HCT116 (cell line): ENCODE measurements at regions not wholly inside any gene's neighbourhood (a gene's known extent, or its start where the extent isn't known, plus 50 kb on each side); places are given as distances from the start of the nearest gene placed in this dataset.

ENCODE experiments used
- ATAC-seq: fragments of 200-7000 bp; cut with Tn5 transposase; 2 replicates; pipeline ENCODE4 v1.9.1; 2020; ENCODE audit warnings: mild to moderate bottlenecking, moderate library complexity
- BruUV-seq: library from RNA; stranded (reverse); fragments of 400-500 nt; replicated peaks from 2 replicates; lab custom pipeline; 2021; lab: Mats Ljungman, UMichigan
- CTCF ChIA-PET: fragments of 300-600 bp; sonication (Branson Sonifier 250); formaldehyde crosslinking; loops from one replicate; lab custom pipeline; 2021; ENCODE audit warnings: antibody characterized with exemption; lab: Charles Lee
- POLR2A ChIA-PET: fragments of 300-600, 350-600 bp; sonication (Branson Sonifier 250); formaldehyde crosslinking; loops from one replicate; lab custom pipeline; 2021; ENCODE audit warnings: antibody characterized with exemption; lab: Charles Lee
- RAD21 ChIA-PET, 2 experiments: fragments of 300-600 bp; sonication (Branson Sonifier 250); formaldehyde crosslinking; loops; one replicate each; lab custom pipeline; 2023; ENCODE audit warnings: low total read pairs in 2 of 2; ENCODE audit not compliant: uncharacterized antibody in 2 of 2, unreplicated experiment in 2 of 2, low non-redundant PET in 1 of 2; lab: Charles Lee
- DNase-seq: peaks from one replicate; pipeline ENCODE4 v3.0.0-alpha.2; 2010; ENCODE audit warnings: low read depth, low spot score
- H2AFZ ChIP-seq: fragments of 200-600 bp; shearing (Covaris generic), sonication (generic); 2 replicates; pipeline ENCODE4 v1.6.1; 2017; ENCODE audit warnings: low read depth, mixed run types, mixed read lengths, antibody characterized with exemption, low read length; ENCODE audit not compliant: poor library complexity, severe bottlenecking
- H3K27ac ChIP-seq: 2 replicates; pipeline ENCODE4 v1.5.1; 2012; ENCODE audit warnings: low read depth, low read length
- H3K27me3 ChIP-seq: fragments of 200-600 bp; sonication (generic); 2 replicates; pipeline ENCODE4 v1.6.1; 2016; ENCODE audit warnings: mixed run types, low read length, mixed read lengths; ENCODE audit not compliant: insufficient read depth
- H3K36me3 ChIP-seq, 2 experiments: fragments of 200-500 bp in 1 of 2; fragments of 200-600 bp in 1 of 2; sonication (Bioruptor generic) in 1 of 2; sonication (generic) in 1 of 2; 2 replicates each; pipeline versions ENCODE4 v1.5.1 to v1.6.1; 2014 to 2016; ENCODE audit warnings: low read length in 2 of 2, inconsistent platforms in 1 of 2, mixed read lengths in 1 of 2, mixed run types in 1 of 2; ENCODE audit not compliant: insufficient read depth in 2 of 2, control insufficient read depth in 1 of 2
- H3K4me1 ChIP-seq, 2 experiments: fragments of 200-600 bp in 1 of 2; sonication (generic) in 1 of 2; 2 replicates each; pipeline versions ENCODE4 v1.5.1 to v1.6.1; 2012 to 2017; ENCODE audit warnings: low read length in 2 of 2, inconsistent platforms in 1 of 2, mild to moderate bottlenecking in 1 of 2, mixed read lengths in 1 of 2, mixed run types in 1 of 2, moderate library complexity in 1 of 2; ENCODE audit not compliant: insufficient read depth in 2 of 2, control insufficient read depth in 1 of 2
- H3K4me2 ChIP-seq: fragments of 200-600 bp; sonication (generic); 2 replicates; pipeline ENCODE4 v1.6.1; 2017; ENCODE audit warnings: mixed run types, low read length, mixed read lengths
- H3K4me3 ChIP-seq, 2 experiments: fragments of 200-600 bp in 1 of 2; sonication (generic) in 1 of 2; replicated peaks in 1 of 2; 2 replicates each; pipeline ENCODE4 v1.5.1; 2011 to 2016; ENCODE audit warnings: low read length in 2 of 2, control low read depth in 1 of 2, low read depth in 1 of 2, mild to moderate bottlenecking in 1 of 2, mixed read lengths in 1 of 2, mixed run types in 1 of 2
- H3K79me2 ChIP-seq: fragments of 200-600 bp; sonication (generic); 2 replicates; pipeline ENCODE4 v1.6.1; 2017; ENCODE audit warnings: mild to moderate bottlenecking, mixed run types, low read length, moderate library complexity, mixed read lengths; ENCODE audit not compliant: insufficient read depth
- H3K9ac ChIP-seq: fragments of 200-600 bp; sonication (generic); 2 replicates; pipeline ENCODE4 v1.6.1; 2016; ENCODE audit warnings: low read length, mixed read lengths
- H3K9me2 ChIP-seq: fragments of 200-600 bp; sonication (generic), shearing (Covaris generic); 2 replicates; pipeline ENCODE4 v1.6.1; 2017; ENCODE audit warnings: mixed run types, mild to moderate bottlenecking, moderate library complexity; ENCODE audit not compliant: insufficient read depth
- H3K9me3 ChIP-seq, 2 experiments: fragments of 200-500 bp in 1 of 2; fragments of 200-600 bp in 1 of 2; sonication (Bioruptor generic) in 1 of 2; sonication (generic) in 1 of 2; 2 replicates each; pipeline ENCODE4 v1.6.1; 2014 to 2017; ENCODE audit warnings: low read length in 2 of 2, mixed read lengths in 2 of 2, inconsistent platforms in 1 of 2, low read depth in 1 of 2, mild to moderate bottlenecking in 1 of 2, mixed run types in 1 of 2, moderate library complexity in 1 of 2; ENCODE audit not compliant: control insufficient read depth in 1 of 2, insufficient read depth in 1 of 2
- H4K20me1 ChIP-seq: fragments of 200-600 bp; sonication (generic), shearing (Covaris generic); 2 replicates; pipeline ENCODE4 v1.6.1; 2017; ENCODE audit warnings: mixed run types, mild to moderate bottlenecking, moderate library complexity; ENCODE audit not compliant: insufficient read depth
- CBX3 ChIP-seq: IDR thresholded peaks from 2 replicates; pipeline ENCODE4 v1.6.1; 2012; ENCODE audit warnings: low read depth
- CEBPB ChIP-seq: IDR thresholded peaks from 2 replicates; pipeline ENCODE4 v1.6.1; 2012; ENCODE audit warnings: low read depth
- EGR1 ChIP-seq: IDR thresholded peaks from 2 replicates; pipeline ENCODE4 v1.6.1; 2012; ENCODE audit warnings: low read depth
- ELF1 ChIP-seq: IDR thresholded peaks from 2 replicates; pipeline ENCODE4 v1.6.1; 2012; ENCODE audit warnings: low read depth, borderline replicate concordance
- EZH2 ChIP-seq: fragments of 200-600 bp; sonication (generic); IDR thresholded peaks from 2 replicates; pipeline ENCODE4 v1.6.1; 2017; ENCODE audit warnings: antibody characterized with exemption, mixed run types
- FOSL1 ChIP-seq: IDR thresholded peaks from 2 replicates; pipeline ENCODE4 v1.6.1; 2012; ENCODE audit warnings: low read depth
- JUND ChIP-seq: IDR thresholded peaks from 2 replicates; pipeline ENCODE4 v1.6.1; 2012
- MAX ChIP-seq: IDR thresholded peaks from 2 replicates; pipeline ENCODE4 v1.6.1; 2012
- POLR2A ChIP-seq: IDR thresholded peaks from 2 replicates; pipeline ENCODE4 v1.7.0; 2011; ENCODE audit warnings: borderline replicate concordance; ENCODE audit not compliant: insufficient read depth, insufficient read length; ENCODE audit errors: extremely low read depth
- POLR2AphosphoS5 ChIP-seq: IDR thresholded peaks from 2 replicates; pipeline ENCODE4 v1.6.1; 2011; ENCODE audit warnings: mild to moderate bottlenecking, low read depth, low read length, moderate library complexity
- RAD21 ChIP-seq: IDR thresholded peaks from 2 replicates; pipeline ENCODE4 v1.6.1; 2012; ENCODE audit warnings: low read depth, mild to moderate bottlenecking
- SIN3A ChIP-seq: IDR thresholded peaks from 2 replicates; pipeline ENCODE4 v1.6.1; 2012; ENCODE audit warnings: low read depth
- SP1 ChIP-seq: IDR thresholded peaks from 2 replicates; pipeline ENCODE4 v1.6.1; 2012; ENCODE audit warnings: low read depth
- SRF ChIP-seq: IDR thresholded peaks from 2 replicates; pipeline ENCODE4 v1.6.1; 2012; ENCODE audit warnings: low read depth
- TCF7L2 ChIP-seq: IDR thresholded peaks from 2 replicates; pipeline ENCODE4 v1.7.0; 2011; ENCODE audit warnings: borderline replicate concordance, inconsistent platforms; ENCODE audit not compliant: insufficient read depth, insufficient read length; ENCODE audit errors: extremely low read depth
- YY1 ChIP-seq: IDR thresholded peaks from 2 replicates; pipeline ENCODE4 v1.6.1; 2011; ENCODE audit warnings: low read length, low read depth, moderate library complexity, mild to moderate bottlenecking; ENCODE audit not compliant: insufficient replicate concordance; ENCODE audit errors: extremely low read depth
- ZFX ChIP-seq: fragments of 450-650 bp; IDR thresholded peaks from 2 replicates; pipeline ENCODE4 v1.6.1; 2017
- intact Hi-C: fragments of 100-400 bp; cut with micrococcal nuclease; formaldehyde crosslinking; loops from 2 replicates; pipeline ENCODE4 v1.10.0; 2022
- TF ChIP-seq, protein P1 (sequence below), 3 experiments: fragments of 200-600 bp in 1 of 3; sonication (generic) in 1 of 3; IDR thresholded peaks in 2 of 3; conservative IDR thresholded peaks in 1 of 3; 2 replicates each; pipeline ENCODE4 v1.5.1; 2012 to 2017; ENCODE audit warnings: low read depth in 2 of 3, low read length in 2 of 3, antibody characterized with exemption in 1 of 3, borderline replicate concordance in 1 of 3, control low read depth in 1 of 3, mild to moderate bottlenecking in 1 of 3, mixed read lengths in 1 of 3, mixed run types in 1 of 3, moderate library complexity in 1 of 3; ENCODE audit not compliant: insufficient read depth in 1 of 3
- TF ChIP-seq, protein P2 (sequence below): IDR thresholded peaks from 2 replicates; pipeline ENCODE4 v1.6.1; 2012

DNA sequence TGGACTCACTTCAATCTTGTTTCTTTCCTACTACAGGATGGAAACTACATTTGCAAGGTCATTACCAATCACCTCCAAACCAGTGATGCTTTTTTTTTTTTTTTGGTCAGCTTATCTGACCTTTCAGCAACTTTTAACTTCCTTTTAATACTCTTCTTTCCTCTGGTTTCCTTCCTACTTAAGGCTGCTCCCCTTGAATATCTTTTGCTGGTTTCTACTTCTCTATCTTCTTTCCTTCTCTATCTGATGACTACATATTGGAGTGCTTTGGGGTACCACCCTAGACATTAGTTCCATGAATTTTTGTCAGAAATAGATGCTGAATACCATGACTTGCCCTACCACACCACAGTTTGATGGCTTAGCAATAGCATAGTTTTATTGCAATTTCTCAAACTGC, 197.7 kb upstream of the DDHD1 start:
- no peak overlapping the region for H2AFZ ChIP-seq
- no peak overlapping the region for H3K4me3 ChIP-seq
- BruUV-seq, result no TSS peak
- intact Hi-C loops, result no loop called here
- POLR2A ChIA-PET, result no interaction called here
- ATAC-seq, result no peak
- no peaks in the 10 kb centered on the region for H3K9me3 ChIP-seq
- no peaks in the 10 kb centered on the region for H3K27me3 ChIP-seq
- TF ChIP-seq FOSL1, result no peak
- TF ChIP-seq MAX, result no peak
- TF ChIP-seq ZFX, result no peak
- no peak for DNase-seq
- no peaks in the 10 kb centered on the region for H3K9me2 ChIP-seq
- no peaks in the 10 kb centered on the region for H4K20me1 ChIP-seq
- no peak overlapping the region for H3K27ac ChIP-seq
- CTCF ChIA-PET, result no interaction called here
- H3K36me3 ChIP-seq, result no peaks in the 10 kb centered on the region
- no peaks in the 10 kb centered on the region for H3K79me2 ChIP-seq
- RAD21 ChIA-PET, result no interaction called here
- no peak overlapping the region for H3K9ac ChIP-seq
- peaks cover 12 to 16% of the 10 kb centered on the region in 2 experiments for H3K4me1 ChIP-seq
- no peak overlapping the region for H3K4me2 ChIP-seq

DNA sequence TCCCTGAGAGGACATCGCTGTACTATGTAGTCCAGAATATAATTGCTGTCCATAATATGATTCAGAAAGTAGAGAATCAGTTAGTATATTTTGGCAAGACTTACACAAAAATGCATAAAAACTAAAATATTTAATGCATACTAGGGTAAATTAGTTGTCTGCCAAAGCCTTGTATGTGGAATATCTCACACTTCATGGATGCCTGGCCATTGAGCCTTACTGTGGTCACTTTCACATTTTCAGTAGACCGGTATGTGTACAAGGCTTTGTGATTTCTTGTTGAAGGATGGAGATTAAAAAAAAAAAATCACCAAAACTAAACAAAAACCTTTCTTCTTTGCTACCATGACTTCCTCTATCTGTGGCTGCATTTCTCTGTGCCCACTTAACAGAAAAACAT, 197.3 kb upstream of the DDHD1 start:
- Histone ChIP-seq H3K27me3 (no peaks in the 10 kb centered on the region), H3K27ac (no peak overlapping the region), H3K9ac (no peak overlapping the region), H3K9me2 (no peaks in the 10 kb centered on the region), H2AFZ (no peak overlapping the region), H3K4me2 (no peak overlapping the region), H3K4me3 (no peak overlapping the region), H3K79me2 (no peaks in the 10 kb centered on the region), H4K20me1 (no peaks in the 10 kb centered on the region), H3K9me3 (no peaks in the 10 kb centered on the region), H3K4me1 (peaks cover 8 to 11% of the 10 kb centered on the region in 2 experiments), H3K36me3 (no peaks in the 10 kb centered on the region)
- intact Hi-C loops, result no loop called here
- ATAC-seq (no peak), DNase-seq (no peak)
- no TSS peak for BruUV-seq
- RAD21 ChIA-PET, result no interaction called here
- POLR2A ChIA-PET, result no interaction called here
- CTCF ChIA-PET, result no interaction called here
- TF ChIP-seq SP1, result no peak
- no peak for TF ChIP-seq YY1
- no peak for TF ChIP-seq MAX
- TF ChIP-seq, protein P1, sequence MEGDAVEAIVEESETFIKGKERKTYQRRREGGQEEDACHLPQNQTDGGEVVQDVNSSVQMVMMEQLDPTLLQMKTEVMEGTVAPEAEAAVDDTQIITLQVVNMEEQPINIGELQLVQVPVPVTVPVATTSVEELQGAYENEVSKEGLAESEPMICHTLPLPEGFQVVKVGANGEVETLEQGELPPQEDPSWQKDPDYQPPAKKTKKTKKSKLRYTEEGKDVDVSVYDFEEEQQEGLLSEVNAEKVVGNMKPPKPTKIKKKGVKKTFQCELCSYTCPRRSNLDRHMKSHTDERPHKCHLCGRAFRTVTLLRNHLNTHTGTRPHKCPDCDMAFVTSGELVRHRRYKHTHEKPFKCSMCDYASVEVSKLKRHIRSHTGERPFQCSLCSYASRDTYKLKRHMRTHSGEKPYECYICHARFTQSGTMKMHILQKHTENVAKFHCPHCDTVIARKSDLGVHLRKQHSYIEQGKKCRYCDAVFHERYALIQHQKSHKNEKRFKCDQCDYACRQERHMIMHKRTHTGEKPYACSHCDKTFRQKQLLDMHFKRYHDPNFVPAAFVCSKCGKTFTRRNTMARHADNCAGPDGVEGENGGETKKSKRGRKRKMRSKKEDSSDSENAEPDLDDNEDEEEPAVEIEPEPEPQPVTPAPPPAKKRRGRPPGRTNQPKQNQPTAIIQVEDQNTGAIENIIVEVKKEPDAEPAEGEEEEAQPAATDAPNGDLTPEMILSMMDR (IDR thresholded peaks at IDR 0.05 in 2 of 3, conservative IDR thresholded peaks at IDR 0.05 in 1 of 3; ENCODE audit: borderline replicate concordance in 1 of 3, insufficient read depth in 1 of 3, low read depth in 2 of 3, low read length in 2 of 3), result no peak
- no peak for TF ChIP-seq RAD21
- TF ChIP-seq ELF1, result no peak
- no peak for TF ChIP-seq POLR2A
- no peak for TF ChIP-seq FOSL1
- TF ChIP-seq TCF7L2, result no peak
- no peak for TF ChIP-seq ZFX
- no peak for TF ChIP-seq EGR1
- TF ChIP-seq, protein P2, sequence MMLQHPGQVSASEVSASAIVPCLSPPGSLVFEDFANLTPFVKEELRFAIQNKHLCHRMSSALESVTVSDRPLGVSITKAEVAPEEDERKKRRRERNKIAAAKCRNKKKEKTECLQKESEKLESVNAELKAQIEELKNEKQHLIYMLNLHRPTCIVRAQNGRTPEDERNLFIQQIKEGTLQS, result no peak
- TF ChIP-seq POLR2AphosphoS5, result no peak
- TF ChIP-seq CEBPB, result no peak
- no peak for TF ChIP-seq JUND
- no peak for TF ChIP-seq EZH2
- no peak for TF ChIP-seq SRF
- no peak for TF ChIP-seq CBX3
- TF ChIP-seq SIN3A, result no peak
